DMS 273 treated with DMSO at 0.1 percent for 48 hours (cell line): ENCODE measurements at regions not wholly inside any gene's neighbourhood (a gene's known extent, or its start where the extent isn't known, plus 50 kb on each side); places are given as distances from the start of the nearest gene placed in this dataset.

ENCODE experiments used
- DNase-seq: peaks from one replicate; lab custom pipeline; 2025; lab: John Stamatoyannopoulos, UW

GRCh38 chr22:22038178-22038880 lies 55.7 kb upstream of the TOP3B start:
- no peak for DNase-seq

DNA sequence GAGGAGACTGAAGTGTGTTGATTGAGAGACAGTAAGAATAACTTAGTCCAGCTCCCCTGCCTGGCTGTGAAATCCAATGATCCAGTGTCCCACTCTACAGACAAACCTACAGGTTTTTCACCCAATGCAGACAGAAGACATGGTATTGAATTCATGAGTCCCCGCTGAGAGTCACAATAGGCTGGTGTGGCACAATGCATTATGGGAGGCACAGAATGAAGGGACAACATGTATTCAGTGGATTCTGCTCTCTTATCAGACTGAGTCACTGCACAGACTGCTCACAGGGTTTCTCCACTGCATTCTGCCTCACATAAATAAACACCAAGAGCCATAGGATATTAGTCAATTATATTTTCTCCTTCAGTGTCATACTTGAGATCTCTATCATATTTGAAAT lies 55.2 kb upstream of the TOP3B start:
- no peak for DNase-seq

GRCh38 chr22:22037229-22037628 lies 54.6 kb upstream of the TOP3B start:
- DNase-seq: no peak

DNA sequence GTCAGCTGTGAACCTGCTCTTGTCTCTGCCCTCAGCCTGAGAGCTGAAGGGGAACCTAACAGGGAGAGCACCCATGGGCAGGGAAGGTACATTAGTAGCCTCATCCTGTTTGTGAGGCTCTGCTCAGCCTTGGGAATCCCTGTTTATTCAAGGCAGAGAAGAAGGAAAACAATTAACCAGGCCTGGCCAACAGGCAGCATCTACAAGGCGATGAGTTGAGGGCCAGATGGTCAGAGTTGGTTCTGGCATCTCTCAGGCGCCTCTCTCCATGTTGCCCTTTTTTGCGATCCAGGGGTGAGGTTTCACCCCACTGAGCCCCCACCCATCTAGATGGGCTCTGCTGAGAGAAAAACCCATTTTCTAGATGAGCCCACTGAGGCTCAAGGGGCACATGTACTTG lies 54.0 kb upstream of the TOP3B start:
- DNase-seq: no peak

GRCh38 chr22:22035771-22036314 lies 53.3 kb upstream of the TOP3B start:
- DNase-seq: no peak

GRCh38 chr22:22035203-22035602 lies 52.6 kb upstream of the TOP3B start:
- no peak for DNase-seq

- no peak for DNase-seq
These were observed 52.0 kb upstream of the TOP3B start for GRCh38 chr22:22034469-22035132.

- no peak for DNase-seq
These were observed 51.3 kb upstream of the TOP3B start for GRCh38 chr22:22033803-22034468.

DNA sequence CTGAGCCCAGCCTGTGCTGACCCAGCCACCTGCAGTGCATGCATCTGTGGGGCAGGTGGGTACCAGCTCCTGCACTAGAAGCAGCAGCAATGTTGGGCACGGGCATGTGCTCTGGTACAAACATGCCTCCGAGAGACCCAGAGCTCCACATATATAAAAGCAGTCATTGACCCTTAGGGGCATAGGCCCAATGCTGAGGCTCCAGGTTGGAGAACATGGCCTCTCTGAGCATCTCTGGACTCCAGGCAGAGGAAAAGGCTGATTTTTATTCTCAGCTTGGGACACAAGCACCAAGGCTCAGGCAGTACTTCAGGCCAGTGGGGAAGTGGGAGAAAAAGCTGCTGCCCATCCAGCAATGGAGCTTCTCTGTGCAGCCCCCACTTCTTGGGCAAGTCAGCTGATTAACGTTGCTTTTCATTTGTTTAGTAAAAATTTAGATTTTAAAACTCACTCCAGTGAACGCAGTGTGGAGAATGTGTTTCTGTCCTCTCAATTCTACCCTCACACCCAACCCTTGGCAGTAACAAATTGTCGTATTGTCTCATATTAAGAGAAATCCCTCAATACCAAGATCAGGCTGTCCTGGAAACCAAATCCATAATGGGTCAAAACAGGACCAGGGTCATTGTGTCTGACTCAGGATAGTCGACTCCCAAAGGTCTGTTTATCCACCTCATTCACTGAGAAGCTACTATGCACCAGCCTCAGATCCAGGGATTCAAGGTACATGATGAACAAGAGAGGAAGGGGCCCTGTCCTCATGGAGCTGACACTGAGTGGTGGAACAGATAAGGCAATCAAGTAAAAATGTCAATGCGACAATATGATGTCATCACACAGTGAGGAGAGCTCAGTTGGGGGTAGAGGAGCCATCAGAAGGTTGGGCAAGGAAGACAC lies 50.6 kb upstream of the TOP3B start:
- DNase-seq: no peak

GRCh38 chr22:22032099-22032905 lies 49.7 kb upstream of the TOP3B start:
- no peak for DNase-seq
